ENCODE measurements at regions not wholly inside any gene's neighbourhood (a gene's known extent, or its start where the extent isn't known, plus 50 kb on each side); places are given as distances from the start of the nearest gene placed in this dataset.

DNA sequence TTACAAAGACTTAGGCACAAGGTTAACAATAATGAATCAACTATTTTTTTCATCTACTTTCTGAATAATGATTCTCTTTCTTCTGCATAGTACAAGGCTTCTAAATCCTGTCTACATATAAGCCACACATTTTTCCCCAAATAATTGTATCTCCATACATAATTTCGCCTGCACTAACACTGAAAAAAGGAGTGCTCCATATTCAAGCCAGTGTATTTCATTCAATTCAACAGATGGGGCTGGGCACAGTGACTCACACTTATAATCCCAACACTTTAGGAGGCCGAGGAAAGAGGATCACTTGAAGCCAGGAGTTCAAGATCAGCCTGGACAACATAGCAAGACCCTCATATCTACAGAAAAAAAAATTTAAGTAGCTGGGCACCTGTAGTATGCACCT is 86.0 kb upstream of the ZNF800 start:
- TF ChIP-seq, protein P1, sequence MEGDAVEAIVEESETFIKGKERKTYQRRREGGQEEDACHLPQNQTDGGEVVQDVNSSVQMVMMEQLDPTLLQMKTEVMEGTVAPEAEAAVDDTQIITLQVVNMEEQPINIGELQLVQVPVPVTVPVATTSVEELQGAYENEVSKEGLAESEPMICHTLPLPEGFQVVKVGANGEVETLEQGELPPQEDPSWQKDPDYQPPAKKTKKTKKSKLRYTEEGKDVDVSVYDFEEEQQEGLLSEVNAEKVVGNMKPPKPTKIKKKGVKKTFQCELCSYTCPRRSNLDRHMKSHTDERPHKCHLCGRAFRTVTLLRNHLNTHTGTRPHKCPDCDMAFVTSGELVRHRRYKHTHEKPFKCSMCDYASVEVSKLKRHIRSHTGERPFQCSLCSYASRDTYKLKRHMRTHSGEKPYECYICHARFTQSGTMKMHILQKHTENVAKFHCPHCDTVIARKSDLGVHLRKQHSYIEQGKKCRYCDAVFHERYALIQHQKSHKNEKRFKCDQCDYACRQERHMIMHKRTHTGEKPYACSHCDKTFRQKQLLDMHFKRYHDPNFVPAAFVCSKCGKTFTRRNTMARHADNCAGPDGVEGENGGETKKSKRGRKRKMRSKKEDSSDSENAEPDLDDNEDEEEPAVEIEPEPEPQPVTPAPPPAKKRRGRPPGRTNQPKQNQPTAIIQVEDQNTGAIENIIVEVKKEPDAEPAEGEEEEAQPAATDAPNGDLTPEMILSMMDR (IDR thresholded peaks at IDR 0.05) = no peak
- TF ChIP-seq ZFX (IDR thresholded peaks at IDR 0.05; ENCODE audit: borderline replicate concordance) = no peak

Data from 22Rv1 (cell line).